HL-60/S4 (cell line): ENCODE measurements at regions not wholly inside any gene's neighbourhood (a gene's known extent, or its start where the extent isn't known, plus 50 kb on each side); places are given as distances from the start of the nearest gene placed in this dataset.

ENCODE experiments used
- in situ Hi-C: fragments of 300-500 bp; cut with MboI; formaldehyde crosslinking; loops from 2 replicates; pipeline ENCODE4 v1.14.3; 2022; ENCODE audit warnings: low sequenced_read_pairs

- in situ Hi-C loops = no loop called here
Observed at GRCh38 chr20:11783102-11783850, 134.4 kb upstream of the BTBD3 start.

- in situ Hi-C loops = no loop called here
Observed at GRCh38 chr20:11785885-11786507, 131.7 kb upstream of the BTBD3 start.

GRCh38 chr20:11790046-11790445 is 127.6 kb upstream of the BTBD3 start:
- in situ Hi-C loops = no loop called here

- in situ Hi-C loops = no loop called here
Observed at GRCh38 chr20:11791316-11791715, 126.4 kb upstream of the BTBD3 start.

GRCh38 chr20:11791835-11792567 is 125.7 kb upstream of the BTBD3 start:
- in situ Hi-C loops = no loop called here

GRCh38 chr20:11792568-11792953 is 125.1 kb upstream of the BTBD3 start:
- in situ Hi-C loops = no loop called here

DNA sequence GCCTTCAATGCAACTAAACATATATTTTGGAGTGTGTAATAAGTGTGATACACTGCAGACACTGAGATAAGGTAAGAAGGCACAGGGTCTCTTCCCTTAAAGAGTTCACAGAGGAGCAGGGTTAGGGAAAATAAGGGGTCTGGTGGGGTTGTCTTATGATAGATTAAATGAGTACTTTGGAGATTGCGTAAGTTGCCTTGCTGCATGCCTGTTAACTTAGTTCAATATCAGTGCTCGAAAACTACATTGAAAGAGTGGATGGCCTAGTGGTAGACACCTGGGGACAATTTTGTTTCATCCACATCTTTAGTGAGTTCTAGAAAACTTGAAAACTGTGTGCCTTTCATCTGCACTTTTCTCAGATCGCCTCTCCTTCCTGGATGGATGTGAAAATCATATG is 123.2 kb upstream of the BTBD3 start:
- in situ Hi-C loops = no loop called here

DNA sequence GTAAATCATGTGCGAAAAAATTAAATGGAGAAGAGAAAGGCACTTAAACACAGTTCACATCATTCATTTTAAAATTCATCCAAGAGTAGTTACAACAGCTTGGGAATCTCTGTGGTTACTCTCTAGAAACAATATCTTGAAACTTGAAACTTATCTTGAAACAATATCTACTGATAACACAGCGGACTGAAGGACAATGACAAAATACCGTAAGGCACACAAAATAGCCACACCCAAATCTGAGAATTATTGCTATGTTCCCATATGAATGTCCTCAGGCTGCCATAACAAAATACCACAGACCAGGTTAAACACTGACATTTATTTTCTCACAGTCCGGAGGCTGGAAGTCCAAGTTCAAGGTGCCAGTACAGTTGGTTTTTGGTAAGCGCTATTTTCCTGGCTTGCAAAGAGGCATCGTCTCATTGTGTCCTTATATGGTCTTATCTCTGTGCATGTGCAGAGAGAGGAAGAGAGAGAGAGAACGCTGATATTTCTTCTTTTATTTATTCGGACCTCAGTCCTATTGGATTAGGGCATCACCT is 122.5 kb upstream of the BTBD3 start:
- in situ Hi-C loops = no loop called here

- in situ Hi-C loops = no loop called here
Observed at GRCh38 chr20:11796026-11796425, 121.7 kb upstream of the BTBD3 start.

DNA sequence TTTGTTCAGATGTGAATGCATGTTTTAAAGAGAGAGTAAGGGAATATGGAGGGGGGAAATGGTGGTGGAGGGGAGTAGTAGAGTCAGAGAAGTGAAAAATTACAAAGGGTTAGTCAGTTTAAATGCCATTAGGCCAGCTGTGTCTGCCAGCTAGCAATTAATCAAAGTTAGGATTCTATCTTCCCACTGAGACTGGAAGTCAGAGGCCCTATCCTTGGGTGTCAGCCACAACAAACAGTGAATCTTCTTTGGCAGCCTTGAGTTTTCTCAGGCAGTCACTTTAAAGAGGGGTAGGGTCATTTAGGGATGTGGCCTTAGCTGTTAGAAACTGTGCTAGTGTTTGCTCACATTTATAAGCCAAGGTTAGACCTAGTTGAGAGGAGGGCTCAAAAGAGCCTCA is 120.5 kb upstream of the BTBD3 start:
- in situ Hi-C loops = no loop called here

DNA sequence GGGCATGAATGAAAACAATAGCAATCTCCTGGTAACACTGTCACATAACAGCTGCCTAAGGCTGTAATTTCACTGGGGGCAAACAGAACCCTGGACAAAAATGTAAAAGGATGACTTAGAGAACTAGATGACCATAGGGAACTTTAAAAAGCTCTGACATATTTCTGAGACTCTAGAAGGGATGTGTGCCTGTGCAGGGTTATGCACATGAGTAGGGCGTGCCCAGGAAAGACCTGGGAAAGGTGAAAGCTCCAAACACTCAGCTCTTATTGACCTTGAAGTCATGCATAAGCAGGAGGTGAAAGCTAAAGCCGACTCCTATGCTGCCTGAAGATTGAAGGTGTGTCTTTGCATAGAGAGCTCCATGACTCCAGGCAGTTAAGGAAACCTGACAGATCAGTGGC is 118.4 kb upstream of the BTBD3 start:
- in situ Hi-C loops = no loop called here

- in situ Hi-C loops = no loop called here
Observed at GRCh38 chr20:11807054-11808048, 110.3 kb upstream of the BTBD3 start.

GRCh38 chr20:11808841-11809240 is 108.9 kb upstream of the BTBD3 start:
- in situ Hi-C loops = no loop called here

DNA sequence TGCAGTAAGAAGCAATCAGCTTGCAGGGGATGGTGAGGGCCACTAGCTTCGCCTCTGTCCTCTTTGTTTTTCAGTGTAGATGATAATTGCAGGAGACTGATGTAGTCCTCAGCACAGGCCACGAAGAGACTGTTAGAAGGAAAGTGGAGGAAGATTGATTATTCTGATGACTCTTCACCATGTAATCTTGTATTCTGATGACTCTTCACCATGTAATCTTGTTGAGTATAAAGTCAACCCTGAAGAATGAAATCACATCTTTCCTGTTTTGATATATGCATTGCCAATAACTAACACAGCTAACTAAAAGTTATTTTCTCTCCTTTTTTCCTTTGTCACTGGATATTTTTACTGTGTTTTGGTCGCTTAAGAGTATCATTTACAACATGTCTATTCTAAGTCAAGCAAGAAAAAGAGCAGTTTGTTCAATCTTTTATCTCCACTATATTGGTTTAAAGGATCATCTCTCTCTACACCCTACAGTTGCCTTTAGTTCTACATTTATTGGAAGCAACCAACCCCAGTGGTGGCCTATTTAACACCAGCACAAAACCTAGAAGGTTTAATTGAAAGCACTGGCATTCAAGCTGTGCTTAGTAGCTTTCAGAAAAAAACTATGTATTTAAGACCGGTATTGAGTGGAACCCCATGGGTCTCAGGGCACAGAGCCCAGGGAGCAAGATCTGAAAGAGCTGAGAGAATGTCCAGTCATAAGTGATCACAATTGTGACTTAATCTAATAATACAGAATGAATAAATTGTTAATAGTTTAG is 107.2 kb upstream of the BTBD3 start:
- in situ Hi-C loops = no loop called here

DNA sequence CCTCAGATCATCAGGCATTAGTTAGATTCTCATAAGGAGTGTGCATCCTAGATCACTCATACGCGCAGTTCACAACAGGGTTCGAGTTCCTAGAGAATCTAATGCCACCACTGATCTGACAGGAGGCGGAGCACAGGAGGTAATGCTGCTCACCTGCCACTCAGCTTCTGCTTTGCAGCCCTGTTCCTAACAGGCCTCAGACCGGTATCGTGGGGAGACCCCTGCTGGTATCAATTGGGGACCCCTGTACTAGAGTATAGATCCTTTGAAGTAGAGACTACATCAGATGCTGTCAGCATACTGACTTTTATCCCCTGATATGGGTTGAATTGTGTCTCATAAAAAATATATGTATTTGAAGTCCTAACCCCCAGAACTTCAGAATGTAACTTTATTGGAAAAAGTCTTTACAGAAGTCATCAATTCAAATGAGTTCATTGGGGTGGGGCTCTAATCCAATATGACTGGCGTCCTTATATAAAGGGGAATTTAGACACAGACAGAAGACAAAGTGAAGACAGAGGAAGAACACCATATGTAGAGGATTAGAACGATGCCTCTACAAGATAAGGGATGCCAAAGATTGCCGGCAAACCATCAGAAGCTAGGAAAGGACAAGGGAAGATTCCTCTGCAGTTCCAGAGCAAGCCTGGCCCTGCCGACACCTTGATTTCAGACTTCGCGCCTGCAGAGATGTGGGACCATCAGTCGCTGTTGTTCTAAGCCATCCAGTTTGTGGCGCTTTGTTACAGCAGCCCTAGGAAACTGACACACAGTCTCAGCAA is 104.4 kb upstream of the BTBD3 start:
- in situ Hi-C loops = no loop called here

GRCh38 chr20:11814267-11814666 is 103.4 kb upstream of the BTBD3 start:
- in situ Hi-C loops = no loop called here

DNA sequence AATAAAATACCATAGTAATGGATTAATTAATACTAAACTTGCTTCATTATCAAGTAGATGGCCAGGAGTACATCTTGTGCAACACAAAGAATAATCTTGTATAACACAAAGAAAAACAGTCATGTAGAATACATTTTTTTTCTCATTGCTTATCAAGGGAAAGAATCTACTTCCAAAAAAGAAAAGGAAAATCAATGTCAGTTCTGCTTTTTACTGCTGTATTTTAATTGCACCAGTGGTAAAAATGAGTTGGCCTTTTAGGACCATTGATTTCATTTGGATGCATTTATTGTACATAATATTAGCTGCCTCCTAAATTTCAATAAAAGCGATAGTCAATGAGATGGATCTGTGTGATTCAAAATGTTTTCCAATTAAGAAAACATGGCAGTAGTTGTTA is 96.9 kb upstream of the BTBD3 start:
- in situ Hi-C loops = no loop called here

DNA sequence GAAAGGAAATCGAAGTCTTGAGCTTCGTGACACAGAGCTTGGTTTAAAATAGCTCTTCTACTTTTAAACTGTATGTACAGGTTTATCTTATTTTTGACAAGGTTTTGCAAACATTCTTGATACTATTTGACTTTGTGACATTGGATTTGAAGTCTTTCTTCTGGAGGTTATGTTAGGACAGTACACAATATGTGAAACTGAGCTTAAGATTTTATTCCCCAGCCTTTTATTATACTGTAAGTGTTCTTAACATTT is 95.2 kb upstream of the BTBD3 start:
- in situ Hi-C loops = no loop called here

- in situ Hi-C loops = no loop called here
Observed at GRCh38 chr20:11826334-11826733, 91.4 kb upstream of the BTBD3 start.
